ENCODE measurements at regions not wholly inside any gene's neighbourhood (a gene's known extent, or its start where the extent isn't known, plus 50 kb on each side); places are given as distances from the start of the nearest gene placed in this dataset.

DNA sequence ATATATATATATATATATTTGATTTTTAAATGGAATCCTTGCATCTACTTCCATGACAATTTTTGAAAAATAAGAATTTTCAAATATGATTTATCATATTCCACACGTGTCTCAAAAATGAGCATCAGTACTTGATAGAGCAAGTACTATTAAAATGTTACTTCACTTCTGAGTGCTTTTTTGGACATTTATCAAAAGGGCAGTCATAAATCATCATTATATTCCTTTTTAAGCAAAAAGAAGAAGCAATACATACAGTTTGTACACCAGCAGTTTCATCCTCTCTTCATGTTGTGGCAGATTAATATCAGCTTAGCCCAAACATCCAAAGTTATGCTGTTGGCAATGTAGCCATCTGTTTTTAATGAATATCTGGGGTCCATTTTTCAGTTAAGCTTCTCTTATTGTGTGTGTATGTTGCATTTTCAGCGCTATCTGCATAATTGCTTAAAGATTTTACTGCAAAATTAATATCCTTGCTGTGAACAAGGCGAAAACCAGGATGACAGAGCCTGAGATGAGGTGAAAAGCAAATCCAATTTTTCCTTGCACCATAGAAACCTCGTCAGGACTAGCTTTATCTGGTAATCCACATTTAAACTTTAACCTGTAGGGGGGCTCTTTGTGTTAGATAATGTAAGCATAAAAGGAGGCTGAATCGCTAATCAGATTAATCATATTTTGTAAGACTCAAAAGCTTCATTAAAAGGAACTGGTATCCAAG lies 604.9 kb upstream of the AGTR1 start:
- H3K9me3 ChIP-seq (ENCODE audit: control insufficient read depth, insufficient read depth, low read length): no peaks in the 10 kb centered on the region
- H3K27me3 ChIP-seq (ENCODE audit: control insufficient read depth, insufficient read depth, low read length): no peaks in the 10 kb centered on the region
- H3K27ac ChIP-seq (ENCODE audit: low read depth, low read length): no peak overlapping the region
- no peaks in the 10 kb centered on the region for H3K36me3 ChIP-seq (ENCODE audit: control insufficient read depth, insufficient read depth, low read length)
- peak in 1 of 6 donors; percentile 82 for DNase-seq (ENCODE audit: low read depth in 4 of 6, low spot score in 6 of 6)
- H3K4me1 ChIP-seq (ENCODE audit: control insufficient read depth, insufficient read depth, low read length): no peaks in the 10 kb centered on the region
- WGBS (ENCODE audit: insufficient coverage): no CpG with 5 or more reads among the region's 5 CpGs
- no peak overlapping the region for H3K4me3 ChIP-seq (ENCODE audit: low read depth, low read length)

DNA sequence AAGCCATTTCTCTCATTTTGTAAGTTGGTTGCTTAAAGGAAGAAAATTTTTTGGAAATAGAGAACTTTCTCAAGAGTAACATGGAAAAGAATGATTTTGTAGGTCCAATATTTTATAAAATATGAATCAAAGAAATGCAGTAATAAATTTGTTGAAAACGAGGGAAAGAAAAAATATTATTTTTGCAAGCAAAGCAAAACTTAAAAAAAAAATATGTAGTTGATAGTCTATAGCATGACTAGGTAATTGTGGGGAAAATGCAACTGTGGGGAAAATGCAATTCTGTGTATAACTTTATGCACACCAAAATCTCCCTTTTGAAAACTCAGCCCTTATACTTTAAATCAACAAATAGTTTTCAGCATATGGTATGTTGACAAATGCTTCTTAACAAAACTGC lies 604.0 kb upstream of the AGTR1 start:
- no peaks in the 10 kb centered on the region for H3K36me3 ChIP-seq (ENCODE audit: control insufficient read depth, insufficient read depth, low read length)
- H3K27me3 ChIP-seq (ENCODE audit: control insufficient read depth, insufficient read depth, low read length): no peaks in the 10 kb centered on the region
- no peaks in the 10 kb centered on the region for H3K4me1 ChIP-seq (ENCODE audit: control insufficient read depth, insufficient read depth, low read length)
- no CpG with 5 or more reads among the region's 1 CpG for WGBS (ENCODE audit: insufficient coverage)
- H3K27ac ChIP-seq (ENCODE audit: low read depth, low read length): no peak overlapping the region
- no peak overlapping the region for H3K4me3 ChIP-seq (ENCODE audit: low read depth, low read length)
- no peak for DNase-seq (ENCODE audit: low read depth in 4 of 6, low spot score in 6 of 6)
- H3K9me3 ChIP-seq (ENCODE audit: control insufficient read depth, insufficient read depth, low read length): no peaks in the 10 kb centered on the region

DNA sequence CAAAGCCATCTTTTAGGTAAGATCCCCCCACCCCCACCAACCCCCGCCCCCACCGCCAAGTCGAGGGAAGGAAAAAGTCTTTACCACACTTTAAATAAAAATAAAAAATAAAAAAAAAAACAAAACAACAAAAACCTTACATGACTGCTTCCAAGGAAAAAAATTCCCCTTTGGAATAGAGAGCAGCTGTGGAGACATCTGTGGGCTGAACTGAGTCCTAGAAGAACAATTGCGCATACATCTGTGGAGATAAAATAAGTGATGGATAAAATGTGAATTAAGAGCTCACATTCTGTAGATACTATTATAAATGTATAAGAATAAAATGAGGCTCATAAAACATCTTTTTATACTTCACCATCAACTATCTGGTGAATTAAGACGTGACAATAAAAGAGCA lies 601.7 kb upstream of the AGTR1 start:
- H3K4me3 ChIP-seq (ENCODE audit: low read depth, low read length): no peak overlapping the region
- H3K27ac ChIP-seq (ENCODE audit: low read depth, low read length): no peak overlapping the region
- no peaks in the 10 kb centered on the region for H3K36me3 ChIP-seq (ENCODE audit: control insufficient read depth, insufficient read depth, low read length)
- H3K27me3 ChIP-seq (ENCODE audit: control insufficient read depth, insufficient read depth, low read length): no peaks in the 10 kb centered on the region
- H3K4me1 ChIP-seq (ENCODE audit: control insufficient read depth, insufficient read depth, low read length): no peaks in the 10 kb centered on the region
- no peaks in the 10 kb centered on the region for H3K9me3 ChIP-seq (ENCODE audit: control insufficient read depth, insufficient read depth, low read length)
- peak in 1 of 6 donors; percentile 47 for DNase-seq (ENCODE audit: low read depth in 4 of 6, low spot score in 6 of 6)
- no CpG with 5 or more reads among the region's 5 CpGs for WGBS (ENCODE audit: insufficient coverage)

DNA sequence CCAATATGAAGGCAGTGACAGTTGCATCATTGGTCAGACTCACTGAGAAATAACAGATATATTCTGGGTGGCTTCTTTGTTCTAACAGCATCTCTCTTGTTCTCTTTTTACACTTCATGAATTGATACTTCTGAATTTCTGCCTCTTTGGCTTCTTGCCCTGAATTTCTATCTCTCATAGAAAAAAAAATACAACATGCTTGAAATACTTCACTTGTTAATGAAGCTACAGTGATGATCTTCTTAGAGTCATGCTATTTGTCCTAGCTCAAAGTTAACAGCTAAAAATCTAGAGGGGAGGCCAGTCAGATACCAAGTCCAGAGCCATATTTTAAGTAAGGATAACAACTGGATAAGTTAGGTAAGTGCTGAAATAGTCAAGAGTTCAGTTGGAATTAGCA lies 597.2 kb upstream of the AGTR1 start:
- Histone ChIP-seq H3K4me1 (ENCODE audit: control insufficient read depth, insufficient read depth, low read length) (no peaks in the 10 kb centered on the region), H3K4me3 (ENCODE audit: low read depth, low read length) (no peak overlapping the region)

DNA sequence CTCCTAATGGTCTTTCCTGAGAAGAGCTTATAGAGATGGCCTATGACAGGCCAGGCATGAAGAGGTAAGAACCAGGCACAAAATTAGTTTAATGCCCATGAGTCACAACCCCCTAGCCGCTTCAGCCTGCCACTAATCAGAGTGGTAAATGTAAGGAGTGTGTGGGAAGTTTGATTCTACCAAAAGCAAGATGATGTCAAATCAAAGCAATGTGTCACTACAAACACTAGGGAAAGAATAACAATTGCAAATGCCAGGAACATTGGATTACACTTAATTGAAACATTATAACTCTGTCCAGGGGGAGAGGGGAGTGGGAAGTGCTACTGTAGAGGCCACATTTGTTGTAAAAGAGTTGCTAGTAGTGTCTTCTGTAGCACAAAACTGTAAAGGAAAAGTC lies 596.6 kb upstream of the AGTR1 start:
- Histone ChIP-seq H3K27me3 (ENCODE audit: control insufficient read depth, insufficient read depth, low read length) (no peaks in the 10 kb centered on the region), H3K27ac (ENCODE audit: low read depth, low read length) (no peak overlapping the region), H3K4me1 (ENCODE audit: control insufficient read depth, insufficient read depth, low read length) (no peaks in the 10 kb centered on the region), H3K36me3 (ENCODE audit: control insufficient read depth, insufficient read depth, low read length) (no peaks in the 10 kb centered on the region), H3K4me3 (ENCODE audit: low read depth, low read length) (no peak overlapping the region), H3K9me3 (ENCODE audit: control insufficient read depth, insufficient read depth, low read length) (no peaks in the 10 kb centered on the region)
- no peak for DNase-seq (ENCODE audit: low read depth in 4 of 6, low spot score in 6 of 6)
- WGBS (ENCODE audit: insufficient coverage): no CpG with 5 or more reads among the region's 1 CpG

More for the DNA sequence above, 597.2 kb upstream of the AGTR1 start:
- Histone ChIP-seq H3K27ac (ENCODE audit: low read depth, low read length) (no peak overlapping the region), H3K27me3 (ENCODE audit: control insufficient read depth, insufficient read depth, low read length) (no peaks in the 10 kb centered on the region), H3K36me3 (ENCODE audit: control insufficient read depth, insufficient read depth, low read length) (no peaks in the 10 kb centered on the region), H3K9me3 (ENCODE audit: control insufficient read depth, insufficient read depth, low read length) (no peaks in the 10 kb centered on the region)
- DNase-seq (ENCODE audit: low read depth in 4 of 6, low spot score in 6 of 6): no peak

DNA sequence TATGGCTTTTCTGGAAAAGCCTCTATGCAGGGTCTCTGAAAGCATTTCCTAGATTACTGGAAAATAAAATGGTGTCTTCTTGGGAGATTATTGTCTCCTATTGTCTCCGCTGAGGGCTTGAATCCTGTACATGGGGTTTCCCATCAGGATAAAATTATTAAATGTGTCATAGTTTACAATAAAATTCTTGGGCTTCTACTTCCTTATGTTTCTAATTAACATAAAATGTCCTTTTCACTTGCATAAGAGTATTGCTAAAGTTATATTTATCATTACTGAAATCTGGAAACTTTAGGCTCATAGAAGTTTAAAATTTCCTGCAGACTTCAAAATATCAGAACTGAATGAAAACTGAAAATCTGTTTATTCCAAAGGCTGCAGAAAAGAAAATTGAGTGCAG lies 595.5 kb upstream of the AGTR1 start:
- Histone ChIP-seq H3K36me3 (ENCODE audit: control insufficient read depth, insufficient read depth, low read length) (no peaks in the 10 kb centered on the region), H3K27ac (ENCODE audit: low read depth, low read length) (no peak overlapping the region), H3K4me1 (ENCODE audit: control insufficient read depth, insufficient read depth, low read length) (no peaks in the 10 kb centered on the region), H3K27me3 (ENCODE audit: control insufficient read depth, insufficient read depth, low read length) (no peaks in the 10 kb centered on the region), H3K9me3 (ENCODE audit: control insufficient read depth, insufficient read depth, low read length) (no peaks in the 10 kb centered on the region), H3K4me3 (ENCODE audit: low read depth, low read length) (no peak overlapping the region)
- DNase-seq (ENCODE audit: low read depth in 4 of 6, low spot score in 6 of 6): no peak
- no CpG with 5 or more reads among the region's 1 CpG for WGBS (ENCODE audit: insufficient coverage)

DNA sequence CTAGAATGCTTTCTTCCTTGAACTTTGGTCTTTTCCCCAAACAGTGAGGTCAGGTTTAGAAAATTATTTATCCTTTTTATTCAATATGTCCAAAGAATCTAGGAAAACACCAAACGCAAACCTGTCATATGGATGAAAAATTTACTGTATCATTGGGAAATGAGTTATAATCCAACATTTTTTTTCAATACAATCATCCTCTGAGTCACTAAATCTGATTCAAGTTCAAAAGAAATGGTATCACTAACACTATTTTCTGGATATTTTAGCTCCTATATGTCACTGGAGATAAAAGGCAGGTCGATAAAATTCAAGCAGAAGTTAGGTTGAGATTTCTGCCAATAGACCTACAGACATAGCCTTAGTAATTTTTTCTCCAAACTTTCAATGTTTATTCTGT lies 591.6 kb upstream of the AGTR1 start:
- Histone ChIP-seq H3K4me1 (ENCODE audit: control insufficient read depth, insufficient read depth, low read length) (no peaks in the 10 kb centered on the region), H3K27ac (ENCODE audit: low read depth, low read length) (no peak overlapping the region), H3K9me3 (ENCODE audit: control insufficient read depth, insufficient read depth, low read length) (no peaks in the 10 kb centered on the region), H3K36me3 (ENCODE audit: control insufficient read depth, insufficient read depth, low read length) (no peaks in the 10 kb centered on the region), H3K4me3 (ENCODE audit: low read depth, low read length) (no peak overlapping the region), H3K27me3 (ENCODE audit: control insufficient read depth, insufficient read depth, low read length) (no peaks in the 10 kb centered on the region)
- no peak for DNase-seq (ENCODE audit: low read depth in 4 of 6, low spot score in 6 of 6)
- no CpG with 5 or more reads among the region's 2 CpGs for WGBS (ENCODE audit: insufficient coverage)

DNA sequence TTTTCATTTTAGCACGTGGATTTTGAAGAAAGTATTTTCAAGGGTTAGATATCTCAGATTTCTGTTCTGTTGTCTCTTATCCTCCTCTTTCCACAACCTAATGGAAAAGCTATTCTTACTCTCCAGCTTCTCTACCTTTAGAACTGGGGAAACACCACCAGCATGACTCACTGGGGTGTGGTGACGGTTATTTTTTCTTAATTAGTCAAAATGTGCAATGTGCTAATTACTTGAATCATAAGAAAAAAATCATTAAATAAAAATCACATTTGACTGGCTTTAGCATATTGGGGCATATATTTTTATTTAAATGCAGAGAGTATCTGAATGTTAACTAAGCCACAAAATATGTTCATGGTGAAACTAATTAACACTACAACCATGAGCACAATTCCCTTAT lies 570.7 kb upstream of the AGTR1 start:
- H3K36me3 ChIP-seq (ENCODE audit: control insufficient read depth, insufficient read depth, low read length): no peaks in the 10 kb centered on the region
- H3K9me3 ChIP-seq (ENCODE audit: control insufficient read depth, insufficient read depth, low read length): peaks cover 1% of the 10 kb centered on the region
- no peak for DNase-seq (ENCODE audit: low read depth in 4 of 6, low spot score in 6 of 6)
- H3K27me3 ChIP-seq (ENCODE audit: control insufficient read depth, insufficient read depth, low read length): no peaks in the 10 kb centered on the region
- no peaks in the 10 kb centered on the region for H3K4me1 ChIP-seq (ENCODE audit: control insufficient read depth, insufficient read depth, low read length)
- no peak overlapping the region for H3K27ac ChIP-seq (ENCODE audit: low read depth, low read length)
- WGBS (ENCODE audit: insufficient coverage): no CpG with 5 or more reads among the region's 2 CpGs
- H3K4me3 ChIP-seq (ENCODE audit: low read depth, low read length): no peak overlapping the region

DNA sequence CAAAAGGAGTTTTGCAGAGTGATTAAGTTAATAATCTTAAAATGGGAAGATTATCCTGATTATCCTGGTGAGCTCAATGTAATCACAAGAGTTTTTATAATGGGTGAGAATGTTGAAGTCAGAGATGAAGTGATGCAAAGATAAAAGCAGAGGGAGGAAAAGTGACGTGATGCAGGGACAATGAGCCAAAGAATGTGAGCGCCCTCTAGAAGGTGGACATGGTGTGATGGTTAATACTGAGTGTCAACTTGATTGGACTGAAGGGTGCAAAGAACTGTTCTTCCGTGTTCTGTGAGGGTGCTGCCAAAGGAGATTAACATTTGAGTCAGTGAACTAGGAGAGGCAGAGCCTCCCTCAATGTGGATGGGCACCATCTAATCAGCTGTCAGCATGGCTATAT lies 569.6 kb upstream of the AGTR1 start:
- H3K9me3 ChIP-seq (ENCODE audit: control insufficient read depth, insufficient read depth, low read length): peaks cover 1% of the 10 kb centered on the region
- H3K4me1 ChIP-seq (ENCODE audit: control insufficient read depth, insufficient read depth, low read length): no peaks in the 10 kb centered on the region
- no peaks in the 10 kb centered on the region for H3K27me3 ChIP-seq (ENCODE audit: control insufficient read depth, insufficient read depth, low read length)
- H3K4me3 ChIP-seq (ENCODE audit: low read depth, low read length): no peak overlapping the region
- no peaks in the 10 kb centered on the region for H3K36me3 ChIP-seq (ENCODE audit: control insufficient read depth, insufficient read depth, low read length)
- WGBS (ENCODE audit: insufficient coverage): 84% methylated on average over 3 of the region's 3 CpGs
- no peak overlapping the region for H3K27ac ChIP-seq (ENCODE audit: low read depth, low read length)
- no peak for DNase-seq (ENCODE audit: low read depth in 4 of 6, low spot score in 6 of 6)

DNA sequence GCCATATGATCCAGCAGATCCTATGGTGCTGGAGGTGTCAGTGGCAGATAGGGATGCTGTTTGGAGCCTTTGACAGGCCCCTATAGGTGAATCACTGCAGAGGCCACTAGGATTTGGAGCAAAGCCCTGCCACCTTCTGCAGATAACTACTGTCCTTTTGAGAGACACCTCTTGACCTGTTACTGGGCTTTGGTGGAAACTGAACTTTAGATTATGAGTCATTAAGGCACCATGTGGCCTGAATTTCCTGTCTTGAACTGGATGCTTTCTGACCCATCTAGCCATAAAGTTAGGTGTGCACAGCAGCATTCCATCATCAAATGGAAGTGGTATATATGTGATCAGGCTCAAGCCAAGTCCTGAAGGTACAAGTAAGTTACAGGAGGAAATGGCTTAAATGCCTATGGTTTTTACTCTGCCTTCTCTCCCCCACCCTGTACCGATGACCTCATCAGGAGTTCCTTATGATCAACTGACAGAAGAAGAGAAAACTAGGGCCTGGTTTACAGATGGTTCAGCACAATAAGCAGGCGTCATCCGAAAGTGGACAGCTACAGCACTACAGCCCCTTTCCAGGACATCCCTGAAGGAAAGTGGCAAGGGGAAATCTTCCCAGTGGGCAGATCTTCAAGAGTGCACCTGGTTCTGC lies 565.6 kb upstream of the AGTR1 start:
- Histone ChIP-seq H3K9me3 (ENCODE audit: control insufficient read depth, insufficient read depth, low read length) (peaks cover 1% of the 10 kb centered on the region), H3K36me3 (ENCODE audit: control insufficient read depth, insufficient read depth, low read length) (no peaks in the 10 kb centered on the region), H3K27me3 (ENCODE audit: control insufficient read depth, insufficient read depth, low read length) (no peaks in the 10 kb centered on the region), H3K4me3 (ENCODE audit: low read depth, low read length) (no peak overlapping the region), H3K27ac (ENCODE audit: low read depth, low read length) (no peak overlapping the region), H3K4me1 (ENCODE audit: control insufficient read depth, insufficient read depth, low read length) (no peaks in the 10 kb centered on the region)
- no peak for DNase-seq (ENCODE audit: low read depth in 4 of 6, low spot score in 6 of 6)
- WGBS (ENCODE audit: insufficient coverage): 90% methylated on average over 2 of the region's 3 CpGs

Measured in spinal cord (tissue), 9 donors.